K562 (cell line): ENCODE measurements at regions not wholly inside any gene's neighbourhood (a gene's known extent, or its start where the extent isn't known, plus 50 kb on each side); places are given as distances from the start of the nearest gene placed in this dataset.

Source experiments
- ATAC-seq: fragments of 200-7000 bp; cut with Tn5 transposase; 3 replicates; pipeline ENCODE4 v1.9.1; 2020; ENCODE audit warnings: moderate library complexity
- BruUV-seq: library from RNA; stranded (reverse); fragments of 400-500 nt; replicated peaks from 2 replicates; lab custom pipeline; 2021; lab: Mats Ljungman, UMichigan
- CTCF ChIA-PET: fragments of 300-600 bp; formaldehyde crosslinking; extraction: SDS; loops from one replicate; lab custom pipeline; 2021; ENCODE audit warnings: low intra/inter-chr PET ratio; lab: Yijun Ruan, JAX
- POLR2A ChIA-PET: fragments of 300-600, 350-650 bp; sonication (Branson Sonifier 250); formaldehyde crosslinking; extraction: SDS; loops from one replicate; lab custom pipeline; 2021; ENCODE audit warnings: antibody characterized with exemption, inconsistent platforms; lab: Yijun Ruan, JAX
- DNase-seq, 4 experiments: peaks; one replicate each; pipeline versions ENCODE4 v3.0.0 to v3.0.0-alpha.2; 2011 to 2018; ENCODE audit warnings: low spot score in 3 of 4, mixed read lengths in 3 of 4; ENCODE audit errors: extremely low read depth in 1 of 4
- FAIRE-seq: peaks from 2 replicates; lab custom pipeline; 2011; peaks lifted over from hg19 to GRCh38; lab: Jason Lieb, UNC
- H2AFZ ChIP-seq: 2 replicates; pipeline ENCODE4 v1.6.0; 2011; ENCODE audit warnings: low read depth, low read length, control low read depth, inconsistent platforms
- H3K27ac ChIP-seq: fragments of 200-600 bp; 3 replicates; pipeline ENCODE4 v1.8.0; 2011; ENCODE audit warnings: low read depth, mild to moderate bottlenecking, control low read depth, inconsistent platforms, low read length, moderate library complexity, mixed read lengths; ENCODE audit errors: extremely low read depth
- H3K27me3 ChIP-seq, 2 experiments: fragments of 300-600 bp in 1 of 2; 2 replicates in 1 of 2; 3 replicates in 1 of 2; pipeline versions ENCODE4 v1.6.0 to v1.8.0; 2011; ENCODE audit warnings: inconsistent platforms in 2 of 2, low read length in 2 of 2, mild to moderate bottlenecking in 1 of 2, mixed read lengths in 1 of 2, moderate library complexity in 1 of 2; ENCODE audit not compliant: control insufficient read depth in 2 of 2, insufficient read depth in 2 of 2
- H3K36me3 ChIP-seq: fragments of 300-600 bp; 3 replicates; pipeline ENCODE4 v1.8.0; 2011; ENCODE audit warnings: mild to moderate bottlenecking, low read length, inconsistent platforms; ENCODE audit not compliant: control insufficient read depth, insufficient read depth
- H3K4me1 ChIP-seq, 2 experiments: fragments of 200-600 bp in 1 of 2; replicated peaks in 1 of 2; 2 replicates in 1 of 2; 3 replicates in 1 of 2; pipeline versions ENCODE4 v1.5.1 to v1.8.0; 2011; ENCODE audit warnings: inconsistent platforms in 2 of 2, low read length in 2 of 2, mild to moderate bottlenecking in 1 of 2, mixed read lengths in 1 of 2, moderate library complexity in 1 of 2; ENCODE audit not compliant: control insufficient read depth in 2 of 2, insufficient read depth in 2 of 2
- H3K4me2 ChIP-seq: 2 replicates; pipeline ENCODE4 v1.6.1; 2011; ENCODE audit warnings: low read length, control low read depth, inconsistent platforms, mixed read lengths; ENCODE audit not compliant: insufficient read depth
- H3K4me3 ChIP-seq: fragments of 200-600 bp; sonication (generic), shearing (Covaris generic); 2 replicates; pipeline ENCODE4 v1.5.1; 2016; ENCODE audit warnings: control low read depth, inconsistent platforms
- H3K79me2 ChIP-seq: fragments of 200-600 bp; 3 replicates; pipeline ENCODE4 v1.8.0; 2011; ENCODE audit warnings: low read length, inconsistent platforms; ENCODE audit not compliant: control insufficient read depth, insufficient read depth
- H3K9ac ChIP-seq, 2 experiments: 2 replicates each; pipeline versions ENCODE4 v1.6.0 to v1.6.1; 2011; ENCODE audit warnings: low read depth in 2 of 2, low read length in 2 of 2, control low read depth in 1 of 2, inconsistent platforms in 1 of 2, mild to moderate bottlenecking in 1 of 2, mixed read lengths in 1 of 2; ENCODE audit not compliant: insufficient read depth in 1 of 2
- H3K9me1 ChIP-seq: one replicate; pipeline ENCODE4 v1.6.0; 2011; ENCODE audit warnings: inconsistent platforms, mild to moderate bottlenecking, low read length, moderate library complexity; ENCODE audit not compliant: control insufficient read depth, insufficient read depth
- H3K9me3 ChIP-seq: replicated peaks from 2 replicates; pipeline ENCODE4 v1.5.1; 2011; ENCODE audit warnings: low read depth, low read length, inconsistent platforms; ENCODE audit not compliant: control insufficient read depth, insufficient read depth
- H4K20me1 ChIP-seq: replicated peaks from 2 replicates; pipeline ENCODE4 v1.6.1; 2011; ENCODE audit warnings: low read length, inconsistent platforms, mixed read lengths; ENCODE audit not compliant: control insufficient read depth, insufficient read depth
- FOXP4 ChIP-seq: sonication (generic); formaldehyde crosslinking; IDR thresholded peaks from 2 replicates; pipeline ENCODE4 v1.8.0; 2022; ENCODE audit warnings: mild to moderate bottlenecking, missing genetic modification reagents, borderline replicate concordance
- PHTF2 ChIP-seq: fragments of 250-450 bp; sonication (Bioruptor Pico); IDR thresholded peaks from 2 replicates; pipeline ENCODE4 v1.5.0; 2021; ENCODE audit warnings: mild to moderate bottlenecking
- ZBTB5 ChIP-seq: fragments of 450-650 bp; IDR thresholded peaks from 2 replicates; pipeline ENCODE4 v1.6.1; 2017; ENCODE audit warnings: antibody characterized with exemption
- ZNF311 ChIP-seq: fragments of 250-450 bp; sonication (Bioruptor Pico); IDR thresholded peaks from 2 replicates; pipeline ENCODE4 v1.4.0; 2020; ENCODE audit warnings: mild to moderate bottlenecking, moderate library complexity
- WGBS: fragments of 100-300 bp; shearing (Covaris generic); methylation state at CpG from one replicate; pipeline ENCODE4 v1.1.6; 2016; ENCODE audit warnings: low coverage, mixed read lengths; ENCODE audit not compliant: insufficient coverage; ENCODE audit errors: missing lambda C conversion rate; 5-methylcytosine and 5-hydroxymethylcytosine counted together
- in situ Hi-C: fragments of 300-500 bp; cut with MboI; formaldehyde crosslinking; loops from 4 replicates; pipeline ENCODE4 v1.15.0; 2018; ENCODE audit warnings: inconsistent platforms, mixed read lengths
- intact Hi-C: fragments of 100-400 bp; cut with micrococcal nuclease; formaldehyde crosslinking; loops from 2 replicates; pipeline ENCODE4 v1.14.2; 2022

GRCh38 chr11:112835591-112836255 lies 125.5 kb upstream of the NCAM1 start:
- WGBS, result under 1% methylated on average over 11 of the region's 13 CpGs
- H3K4me3 ChIP-seq, result no peak overlapping the region
- no peaks in the 10 kb centered on the region for H3K9me1 ChIP-seq
- ATAC-seq (no peak), FAIRE-seq (no peak), DNase-seq (no peak)
- H3K36me3 ChIP-seq, result no peaks in the 10 kb centered on the region
- H3K27ac ChIP-seq, result no peak overlapping the region
- no peaks in the 10 kb centered on the region for H3K27me3 ChIP-seq
- H3K4me1 ChIP-seq, result no peaks in the 10 kb centered on the region
- in situ Hi-C loops, result loop anchor here (10.0 kb wide), 1 partner anchor 1449 kb away; no protein-coding TSS in a partner anchor
- no peaks in the 10 kb centered on the region for H3K79me2 ChIP-seq
- H3K9me3 ChIP-seq, result no peaks in the 10 kb centered on the region
- ChIA-PET CTCF (no interaction called here), POLR2A (interaction anchor here (0.7 kb wide), 2 partner anchors 10 to 46 kb away, joined by 3 to 4 read pairs; no protein-coding TSS in a partner anchor)
- intact Hi-C loops, result no loop called here
- no TSS peak for BruUV-seq
- no peak overlapping the region for H2AFZ ChIP-seq
- H4K20me1 ChIP-seq, result 0 out of 2 replicates have a peak, but pooled peaks cover 3% of the 10 kb centered on the region
- H3K4me2 ChIP-seq, result no peak overlapping the region
- TF ChIP-seq ZBTB5, result no peak
- no peak for TF ChIP-seq FOXP4 (CRISPR knock-in tag)
- no peak for TF ChIP-seq ZNF311 (CRISPR knock-in tag)
- no peak for TF ChIP-seq PHTF2 (CRISPR knock-in tag)
- H3K9ac ChIP-seq, result no peak overlapping the region
